ENCODE measurements at regions not wholly inside any gene's neighbourhood (a gene's known extent, or its start where the extent isn't known, plus 50 kb on each side); places are given as distances from the start of the nearest gene placed in this dataset.

GRCh38 chr13:70987043-70987442 is 878.8 kb upstream of the KLHL1 start:
- Histone ChIP-seq H3K23me2 (ENCODE audit: insufficient read length, low read depth, low read length, poor library complexity, severe bottlenecking) (no peaks in the 10 kb centered on the region), H3T11ph (ENCODE audit: low read length) (no peak overlapping the region), H2BK20ac (ENCODE audit: low read depth, low read length, poor library complexity, severe bottlenecking) (no peak overlapping the region), H3K79me1 (ENCODE audit: insufficient read depth, low read depth, low read length, poor library complexity, severe bottlenecking) (no peaks in the 10 kb centered on the region), H2BK5ac (ENCODE audit: insufficient read length, low read length) (no peak overlapping the region), H3K79me2 (ENCODE audit: insufficient read depth, low read length) (no peaks in the 10 kb centered on the region), H3K23ac (ENCODE audit: insufficient read length, low read depth, low read length) (no peak overlapping the region), H4K91ac (ENCODE audit: insufficient read length, low read depth, low read length) (no peak overlapping the region), H3K4me2 (ENCODE audit: insufficient read depth, insufficient read length, low read length) (no peak overlapping the region), H3K9ac (ENCODE audit: extremely low read depth, insufficient read length, low read length) (no peak overlapping the region), H3K4ac (ENCODE audit: low read depth, low read length) (no peak overlapping the region), H3K27me3 (ENCODE audit: insufficient read depth, low read length) (no peaks in the 10 kb centered on the region), H2AFZ (ENCODE audit: low read length) (no peak overlapping the region), H2AK5ac (ENCODE audit: insufficient read length, low read length) (no peak overlapping the region), H2BK12ac (ENCODE audit: insufficient read length, low read depth, low read length) (no peak overlapping the region), H4K20me1 (ENCODE audit: control insufficient read depth, insufficient read depth, insufficient read length) (no peaks in the 10 kb centered on the region), H4K8ac (replicated peaks; ENCODE audit: insufficient read length, low read depth, low read length) (no peak overlapping the region), H2BK15ac (ENCODE audit: low read depth, low read length) (no peak overlapping the region), H4K5ac (ENCODE audit: insufficient read length, low read depth, low read length) (no peak overlapping the region), H3K14ac (ENCODE audit: insufficient read depth, low read length) (no peak overlapping the region), H3K18ac (ENCODE audit: insufficient read length, low read depth, low read length) (no peak overlapping the region), H2BK120ac (ENCODE audit: low read depth, low read length, poor library complexity, severe bottlenecking) (no peak overlapping the region), H3K27ac (ENCODE audit: insufficient read length, low read depth, low read length) (no peak overlapping the region), H3K4me1 (ENCODE audit: insufficient read depth, low read length) (no peaks in the 10 kb centered on the region), H3K56ac (ENCODE audit: insufficient read length, low read depth, low read length) (no peak overlapping the region), H3K9me3 (ENCODE audit: control insufficient read depth, low read depth, low read length) (no peaks in the 10 kb centered on the region)
- Mint-ChIP-seq H3K27me3 (ENCODE audit: low read depth) (no peaks in the 10 kb centered on the region), H3K4me3 (no peak overlapping the region), H3K9me3 (peaks cover 0 to 4% of the 10 kb centered on the region in 2 experiments; a peak in 3 of 5 replicates), H3K27ac (no peak overlapping the region), H3K4me1 (peaks cover 0 to 6% of the 10 kb centered on the region in 2 experiments; a peak in 2 of 4 replicates), H3K36me3 (ENCODE audit: insufficient read depth in 1 of 3, low read depth in 3 of 3) (peaks cover 0 to 4% (median 0%) of the 10 kb centered on the region in 3 experiments; a peak in 1 of 7 replicates)
- no peak for DNase-seq
- no CpG with 5 or more reads among the region's 6 CpGs for WGBS (ENCODE audit: extremely low coverage, insufficient read length, low lambda C conversion rate)
- no peak for TF ChIP-seq CTCF (conservative IDR thresholded peaks at IDR 0.05)
